ENCODE measurements at regions not wholly inside any gene's neighbourhood (a gene's known extent, or its start where the extent isn't known, plus 50 kb on each side); places are given as distances from the start of the nearest gene placed in this dataset.

GRCh38 chr1:224804220-224804619 lies 125.3 kb upstream of the DNAH14 start:
- TF ChIP-seq CTCF (conservative IDR thresholded peaks at IDR 0.05; ENCODE audit: low read depth in 2 of 2), result no peak
- no peak for TF ChIP-seq REST (IDR thresholded peaks at IDR 0.05; ENCODE audit: unreplicated experiment)
- TF ChIP-seq JUNB (IDR thresholded peaks at IDR 0.05; ENCODE audit: unreplicated experiment), result no peak
- TF ChIP-seq ZNF331 (CRISPR knock-in tag; IDR thresholded peaks at IDR 0.05; ENCODE audit: low read depth), result no peak
- TF ChIP-seq EZH2 (IDR thresholded peaks at IDR 0.05; ENCODE audit: low read depth, unreplicated experiment), result no peak
- no peak for TF ChIP-seq POLR2AphosphoS5 (IDR thresholded peaks at IDR 0.05; ENCODE audit: low read depth)
- no peak for TF ChIP-seq CREB1 (CRISPR knock-in tag; IDR thresholded peaks at IDR 0.05; ENCODE audit: low read depth)
